Thymus (tissue), 11 donors: ENCODE measurements at regions not wholly inside any gene's neighbourhood (a gene's known extent, or its start where the extent isn't known, plus 50 kb on each side); places are given as distances from the start of the nearest gene placed in this dataset.
"Not testable (repeated sequence)": the region's sequence is repeated elsewhere in the genome, so short reads cannot be mapped to it uniquely, and the experiment has no call there.

ENCODE experiments used
- DNase-seq, 9 donors: peaks; one replicate each; pipeline ENCODE4 v3.0.0-alpha.2; 2013; ENCODE audit warnings: low spot score in 9 of 9, low read depth in 6 of 9, missing footprints in 1 of 9
- H3K27ac ChIP-seq, 2 donors: one replicate each; pipeline ENCODE4 v1.5.1; 2013; ENCODE audit warnings: control low read depth in 1 of 2, low read depth in 1 of 2, low read length in 1 of 2, mild to moderate bottlenecking in 1 of 2, moderate library complexity in 1 of 2
- H3K27me3 ChIP-seq, 2 donors: one replicate each; pipeline ENCODE4 v1.5.1; 2013; ENCODE audit warnings: low read length in 1 of 2; ENCODE audit not compliant: control insufficient read depth in 2 of 2, insufficient read depth in 1 of 2
- H3K36me3 ChIP-seq, 2 donors: one replicate each; pipeline ENCODE4 v1.5.1; 2013; ENCODE audit warnings: low read length in 1 of 2, mild to moderate bottlenecking in 1 of 2, moderate library complexity in 1 of 2; ENCODE audit not compliant: control insufficient read depth in 2 of 2, insufficient read depth in 2 of 2
- H3K4me1 ChIP-seq, 2 donors: one replicate each; pipeline ENCODE4 v1.5.1; 2013; ENCODE audit warnings: low read length in 2 of 2; ENCODE audit not compliant: control insufficient read depth in 2 of 2, insufficient read depth in 2 of 2
- H3K4me3 ChIP-seq, 2 donors: one replicate each; pipeline ENCODE4 v1.5.1; 2013; ENCODE audit warnings: low read length in 2 of 2, control low read depth in 1 of 2, mild to moderate bottlenecking in 1 of 2
- H3K9me3 ChIP-seq, 2 donors: one replicate each; pipeline ENCODE4 v1.5.1; 2013; ENCODE audit warnings: low read length in 1 of 2, mild to moderate bottlenecking in 1 of 2; ENCODE audit not compliant: control insufficient read depth in 2 of 2, insufficient read depth in 1 of 2
- WGBS: extraction: QIAGEN DNeasy Blood & Tissue Kit; methylation state at CpG from one replicate; pipeline ENCODE4 v1.1.7; 2013; 5-methylcytosine and 5-hydroxymethylcytosine counted together
- donor health status: healthy.

- Histone ChIP-seq H3K27ac (no peak overlapping the region), H3K36me3 (no peaks in the 10 kb centered on the region), H3K9me3 (no peaks in the 10 kb centered on the region), H3K27me3 (no peaks in the 10 kb centered on the region), H3K4me3 (no peak overlapping the region), H3K4me1 (no peaks in the 10 kb centered on the region)
- DNase-seq, result no peak
- 57% methylated on average over 1 of the region's 1 CpG for WGBS
Observed at GRCh38 chr18:52236131-52236530, 103.9 kb upstream of the DCC start.

- Histone ChIP-seq H3K4me3 (no peak overlapping the region), H3K4me1 (no peaks in the 10 kb centered on the region), H3K27ac (no peak overlapping the region), H3K27me3 (no peaks in the 10 kb centered on the region), H3K9me3 (no peaks in the 10 kb centered on the region), H3K36me3 (no peaks in the 10 kb centered on the region)
- 93% methylated on average over 2 of the region's 2 CpGs for WGBS
- no peak for DNase-seq
Observed at GRCh38 chr18:52237551-52237950, 102.4 kb upstream of the DCC start.

GRCh38 chr18:52242711-52243110, 97.3 kb upstream of the DCC start:
- peaks cover 0 to 3% of the 10 kb centered on the region in 2 donors for H3K9me3 ChIP-seq
- WGBS, result 95% methylated on average over 2 of the region's 2 CpGs
- no peaks in the 10 kb centered on the region for H3K36me3 ChIP-seq
- no peak for DNase-seq
- H3K4me3 ChIP-seq, result no peak overlapping the region
- H3K27ac ChIP-seq, result no peak overlapping the region
- H3K27me3 ChIP-seq, result no peaks in the 10 kb centered on the region
- no peaks in the 10 kb centered on the region for H3K4me1 ChIP-seq

- Histone ChIP-seq H3K27ac (no peak overlapping the region), H3K9me3 (peaks cover 0 to 3% of the 10 kb centered on the region in 2 donors), H3K27me3 (no peaks in the 10 kb centered on the region), H3K36me3 (no peaks in the 10 kb centered on the region), H3K4me3 (no peak overlapping the region), H3K4me1 (no peaks in the 10 kb centered on the region)
- 93% methylated on average over 2 of the region's 2 CpGs for WGBS
- DNase-seq, result no peak
Observed at GRCh38 chr18:52244658-52245057, 95.3 kb upstream of the DCC start.

- no peak overlapping the region for H3K4me3 ChIP-seq
- H3K9me3 ChIP-seq, result no peaks in the 10 kb centered on the region
- DNase-seq, result no peak
- H3K36me3 ChIP-seq, result no peaks in the 10 kb centered on the region
- no peak overlapping the region for H3K27ac ChIP-seq
- 88% methylated on average over 3 of the region's 3 CpGs for WGBS
- no peaks in the 10 kb centered on the region for H3K4me1 ChIP-seq
- no peaks in the 10 kb centered on the region for H3K27me3 ChIP-seq
Observed at GRCh38 chr18:52254367-52254766, 85.6 kb upstream of the DCC start.

- H3K4me3 ChIP-seq, H3K36me3 ChIP-seq, DNase-seq, H3K27ac ChIP-seq, H3K9me3 ChIP-seq, H3K4me1 ChIP-seq, H3K27me3 ChIP-seq: not testable (repeated sequence)
- 84% methylated on average over 3 of the region's 3 CpGs for WGBS
Observed at GRCh38 chr18:52257417-52257816, 82.6 kb upstream of the DCC start.

- Histone ChIP-seq H3K4me3 (no peak overlapping the region), H3K36me3 (no peaks in the 10 kb centered on the region), H3K4me1 (no peaks in the 10 kb centered on the region), H3K9me3 (no peaks in the 10 kb centered on the region), H3K27me3 (no peaks in the 10 kb centered on the region), H3K27ac (no peak overlapping the region)
- DNase-seq, result no peak
Observed at GRCh38 chr18:52275817-52276216, 64.2 kb upstream of the DCC start.

GRCh38 chr18:52277785-52278184, 62.2 kb upstream of the DCC start:
- 86% methylated on average over 2 of the region's 2 CpGs for WGBS
- H3K9me3 ChIP-seq, result no peaks in the 10 kb centered on the region
- H3K27ac ChIP-seq, result no peak overlapping the region
- H3K4me1 ChIP-seq, result no peaks in the 10 kb centered on the region
- no peaks in the 10 kb centered on the region for H3K27me3 ChIP-seq
- H3K4me3 ChIP-seq, result no peak overlapping the region
- H3K36me3 ChIP-seq, result no peaks in the 10 kb centered on the region
- DNase-seq, result no peak

- Histone ChIP-seq H3K27ac (no peak overlapping the region), H3K9me3 (no peaks in the 10 kb centered on the region), H3K4me1 (no peaks in the 10 kb centered on the region), H3K4me3 (no peak overlapping the region), H3K36me3 (no peaks in the 10 kb centered on the region), H3K27me3 (no peaks in the 10 kb centered on the region)
- WGBS, result 57% methylated on average over 2 of the region's 2 CpGs
- DNase-seq, result no peak
Observed at GRCh38 chr18:52278191-52278590, 61.8 kb upstream of the DCC start.

- Histone ChIP-seq H3K27me3 (no peaks in the 10 kb centered on the region), H3K4me1 (no peaks in the 10 kb centered on the region), H3K4me3 (no peak overlapping the region), H3K9me3 (no peaks in the 10 kb centered on the region), H3K36me3 (no peaks in the 10 kb centered on the region), H3K27ac (no peak overlapping the region)
- 93% methylated on average over 2 of the region's 2 CpGs for WGBS
- no peak for DNase-seq
Observed at GRCh38 chr18:52280702-52281101, 59.3 kb upstream of the DCC start.
